ENCODE measurements at regions not wholly inside any gene's neighbourhood (a gene's known extent, or its start where the extent isn't known, plus 50 kb on each side); places are given as distances from the start of the nearest gene placed in this dataset.

DNA sequence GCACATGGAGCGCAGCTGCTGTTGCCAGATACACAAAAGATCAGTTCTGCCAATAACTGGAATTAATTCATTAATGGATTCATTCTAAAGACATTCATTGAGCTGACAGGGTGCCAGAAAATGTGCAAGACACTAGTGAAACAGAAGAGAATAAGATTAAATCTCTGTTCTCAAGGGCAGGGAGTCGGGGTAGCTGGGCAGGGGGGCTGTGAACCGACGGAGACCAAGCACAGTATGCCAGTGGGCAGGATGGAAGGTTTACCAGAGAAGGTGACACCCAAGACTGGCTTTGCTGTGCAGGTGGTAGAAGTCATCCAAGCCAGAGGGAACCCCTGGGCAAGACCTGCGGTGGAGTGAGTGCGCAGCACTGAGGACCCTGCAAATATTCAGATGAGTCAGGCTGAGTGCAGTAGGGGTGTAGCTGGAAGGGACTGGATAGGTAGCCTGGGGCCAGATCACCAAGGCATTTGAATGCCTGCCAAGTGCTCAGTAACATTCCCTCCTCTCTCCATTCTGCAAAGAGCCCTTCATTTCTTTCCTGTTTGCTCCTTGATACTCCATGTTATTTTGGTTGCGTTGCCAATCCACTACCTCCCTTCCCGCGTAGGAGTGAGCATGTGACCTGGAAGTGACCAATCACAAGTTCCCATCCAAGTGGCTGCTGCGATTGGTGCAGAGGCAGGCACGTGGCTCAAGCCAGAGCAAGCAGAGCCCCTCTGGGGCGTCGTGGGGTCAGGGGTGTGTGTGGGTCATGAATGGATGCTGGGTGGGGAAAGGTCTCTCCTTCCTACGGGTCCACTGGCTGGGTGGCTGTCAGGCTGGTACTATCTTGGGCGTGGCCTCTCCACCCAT is 413.1 kb downstream of the PTPRU start:
- no peak for DNase-seq

DNA sequence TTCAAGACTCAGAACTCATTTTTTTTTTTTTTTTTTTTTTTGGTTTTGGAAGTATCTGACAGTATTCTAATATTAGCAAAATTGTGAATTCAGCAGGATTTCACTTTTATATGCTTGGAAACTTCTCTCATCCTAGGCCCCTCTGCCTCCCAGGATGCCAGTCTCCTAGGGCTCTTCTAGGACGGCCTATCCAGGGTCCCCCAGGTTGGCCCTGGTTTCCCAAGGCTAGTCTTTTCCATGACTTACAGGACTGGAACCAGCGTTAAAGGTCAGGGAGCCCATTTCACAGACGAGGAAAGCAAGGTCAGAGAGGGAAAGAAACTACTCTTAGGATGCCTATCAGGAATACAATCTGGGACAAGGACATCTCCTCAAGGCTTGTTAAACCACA is 412.5 kb downstream of the PTPRU start:
- no peak for DNase-seq

DNA sequence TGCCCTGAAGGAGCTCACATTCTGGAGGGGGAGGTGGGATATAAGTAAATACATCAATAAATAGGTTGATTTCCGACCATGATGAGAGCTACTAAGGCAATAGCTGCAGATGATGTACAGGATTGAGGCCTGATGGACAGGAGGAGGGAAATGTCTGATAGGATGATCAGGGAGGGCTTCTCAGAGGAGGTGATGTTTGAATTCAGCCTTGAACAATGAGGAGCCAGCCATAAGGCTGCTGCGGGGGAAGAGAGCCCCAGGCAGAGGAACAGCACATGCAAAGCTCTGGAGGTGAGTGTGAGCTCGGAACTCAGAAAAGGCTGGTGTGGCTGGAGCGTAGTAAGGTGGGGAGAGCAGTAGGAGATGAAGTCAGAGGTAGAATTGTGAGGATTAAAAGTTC is 411.7 kb downstream of the PTPRU start:
- no peak for DNase-seq

DNA sequence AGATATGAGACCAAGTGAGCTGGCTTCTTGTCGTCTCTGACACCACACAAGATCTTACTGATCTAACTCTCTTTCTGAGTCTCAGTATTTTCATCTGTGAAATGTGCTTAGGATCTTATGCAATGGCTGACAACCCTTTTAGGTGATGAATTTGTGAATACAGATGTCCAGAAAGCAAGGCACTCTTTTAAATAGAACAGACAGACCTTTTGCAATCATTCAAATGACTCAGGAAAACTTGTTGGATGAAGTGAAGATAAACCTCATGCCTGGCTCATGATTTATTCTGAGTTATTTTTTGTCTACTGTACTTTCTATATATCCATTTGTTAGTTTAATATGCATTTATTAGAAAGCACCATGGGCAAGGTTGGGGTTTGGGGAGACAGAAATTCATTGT is 411.3 kb downstream of the PTPRU start:
- no peak for DNase-seq

DNA sequence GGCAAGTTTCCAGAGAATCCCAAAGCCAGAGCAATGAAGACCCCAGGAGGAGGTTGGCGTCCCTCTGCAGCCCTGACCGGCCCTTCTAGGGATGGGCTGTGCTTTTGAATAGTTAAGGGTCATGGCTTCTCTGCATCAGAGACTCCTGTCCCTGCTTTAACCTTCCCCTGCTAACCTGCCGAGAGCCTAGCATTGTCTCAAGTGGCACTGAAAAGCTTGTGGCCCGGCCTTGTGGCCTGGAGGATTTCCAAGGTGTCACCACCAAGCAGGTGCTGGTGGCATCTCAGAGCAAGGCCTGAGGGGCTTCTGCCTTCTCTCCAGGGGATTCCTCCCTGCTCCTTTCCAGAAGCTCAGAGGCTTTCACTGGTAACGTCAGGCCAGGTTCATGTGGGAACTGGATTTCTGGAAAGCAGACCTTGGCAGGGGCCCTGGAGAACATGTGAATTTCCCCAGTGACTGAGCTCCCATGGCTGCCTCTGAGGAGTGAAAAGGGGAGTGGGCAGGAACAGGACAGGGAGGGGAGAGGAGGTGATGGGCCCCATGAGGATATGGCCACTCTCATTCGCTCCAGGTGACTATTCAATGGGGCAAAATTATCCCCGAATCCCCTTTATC is 409.9 kb downstream of the PTPRU start:
- no peak for DNase-seq

DNA sequence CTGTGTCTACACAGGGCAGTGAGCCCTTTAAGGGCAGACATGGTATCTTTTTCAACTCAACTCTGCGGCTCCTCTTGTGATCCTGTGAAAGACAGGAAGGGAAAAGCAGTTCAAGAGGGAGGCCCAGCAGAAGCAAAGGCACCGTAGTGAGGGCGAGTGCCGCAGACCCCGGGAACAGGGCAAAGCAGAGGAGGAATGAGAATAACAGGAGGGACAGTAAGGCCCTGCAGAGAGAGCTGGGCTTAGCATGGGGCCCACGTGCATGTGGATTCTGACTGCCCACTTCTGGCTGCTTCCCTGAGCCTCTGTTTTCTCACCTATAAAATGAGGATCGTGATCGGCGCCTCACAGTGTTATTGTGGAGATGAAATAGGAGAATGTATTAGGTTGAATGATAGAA is 409.3 kb downstream of the PTPRU start:
- no peak for DNase-seq

DNA sequence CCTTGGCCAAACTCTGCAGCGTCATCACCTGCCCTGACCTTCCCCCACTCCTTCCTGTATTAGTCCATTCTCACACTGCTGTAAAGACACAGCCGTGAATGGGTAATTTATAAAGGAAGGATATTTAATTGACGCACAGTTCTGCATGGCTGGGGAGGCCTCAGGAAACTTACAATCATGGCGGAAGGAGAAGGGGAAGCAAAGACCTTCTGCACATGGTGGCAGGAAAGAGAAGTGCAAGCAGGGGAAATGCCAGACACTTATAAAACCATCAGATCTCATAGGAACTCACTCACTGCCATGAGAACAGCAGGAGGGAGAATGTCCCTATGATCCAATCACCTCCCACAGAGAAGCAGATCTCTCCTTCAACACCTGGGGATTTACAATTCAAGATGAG is 408.5 kb downstream of the PTPRU start:
- no peak for DNase-seq

DNA sequence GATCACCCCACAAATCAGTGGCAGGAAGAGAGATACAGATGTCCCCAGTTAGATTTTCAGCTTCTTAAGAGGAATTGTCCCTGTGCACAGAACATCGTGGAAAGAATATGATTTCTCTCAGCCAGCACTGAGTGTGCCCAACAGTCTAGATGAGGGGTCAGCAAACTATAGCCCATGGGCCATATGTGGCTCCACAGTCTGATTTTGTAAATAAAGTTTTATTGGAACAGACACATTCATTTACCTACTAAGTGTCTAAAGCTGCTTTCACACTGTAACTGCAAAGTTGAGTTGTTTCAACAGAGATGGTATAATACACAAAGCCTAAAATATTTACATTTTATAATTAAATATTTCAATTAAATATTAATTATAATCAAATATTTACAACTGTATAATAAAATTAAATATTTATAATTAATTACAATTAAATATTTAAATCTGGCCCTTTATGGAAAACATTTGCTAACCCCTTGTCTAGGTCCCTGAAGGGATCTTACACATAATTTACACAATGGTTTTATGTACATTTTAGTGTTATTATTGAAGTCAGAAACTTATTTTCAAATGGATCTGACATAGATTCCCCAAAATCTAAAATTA is 407.6 kb downstream of the PTPRU start:
- no peak for DNase-seq

DNA sequence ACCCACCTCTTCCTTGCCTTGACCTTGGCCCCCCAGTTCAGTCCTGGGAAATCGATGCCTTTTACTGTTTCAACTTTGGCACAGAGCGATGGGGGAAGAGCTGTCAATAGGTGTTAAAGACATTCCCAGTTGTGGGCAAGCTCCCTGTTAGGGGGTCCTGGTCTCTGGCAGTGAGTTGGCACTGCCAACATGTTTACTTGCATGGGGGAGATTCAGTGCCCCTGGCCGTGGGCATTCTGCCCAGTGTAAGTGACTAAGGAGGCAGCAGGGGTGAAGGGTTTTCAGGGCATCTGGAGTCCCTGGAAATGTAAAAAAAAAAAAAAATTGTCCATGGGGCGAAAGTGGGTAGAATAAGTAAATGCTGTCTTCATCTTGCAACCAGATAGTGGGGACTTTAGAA is 407.0 kb downstream of the PTPRU start:
- no peak for DNase-seq

DNA sequence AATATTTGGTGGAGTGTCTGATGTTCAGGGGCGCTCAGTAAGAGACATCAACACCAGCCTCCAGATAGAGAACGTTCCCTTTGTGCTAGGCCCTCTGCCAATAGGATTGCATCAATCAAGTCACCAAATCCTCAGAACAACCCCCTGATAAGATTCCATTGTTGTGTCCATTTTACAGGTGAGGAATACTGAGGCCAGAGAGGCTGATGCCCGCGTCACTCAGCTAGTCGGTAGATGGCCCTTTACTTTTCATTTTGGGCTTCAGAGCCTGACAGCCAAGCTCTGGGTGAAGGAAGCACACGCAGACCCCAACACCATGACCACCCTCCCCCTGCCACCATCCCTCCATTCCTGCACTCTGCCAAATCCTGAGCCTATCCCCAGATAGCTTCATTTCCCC is 406.2 kb downstream of the PTPRU start:
- no peak for DNase-seq

DNA sequence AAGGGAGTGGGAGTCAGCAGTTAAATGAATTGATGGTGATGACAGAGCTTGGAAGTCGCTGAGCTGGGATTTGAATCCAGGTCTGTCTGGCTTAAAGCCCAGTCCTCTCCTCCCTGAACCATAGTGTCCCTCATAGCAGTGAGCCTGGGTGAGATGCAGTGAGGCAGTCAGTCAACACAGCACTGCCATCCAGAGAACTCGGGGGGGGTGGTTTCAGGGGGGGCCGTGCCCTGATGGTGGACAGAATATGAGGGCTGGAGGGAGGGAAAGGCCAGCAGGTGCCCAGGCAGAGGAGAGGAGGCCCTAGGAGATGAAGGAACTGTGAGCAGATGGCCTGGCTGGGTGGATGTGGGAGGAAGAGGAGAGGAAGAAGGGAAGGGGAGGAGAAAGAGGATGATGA is 405.6 kb downstream of the PTPRU start:
- DNase-seq, result no peak

DNA sequence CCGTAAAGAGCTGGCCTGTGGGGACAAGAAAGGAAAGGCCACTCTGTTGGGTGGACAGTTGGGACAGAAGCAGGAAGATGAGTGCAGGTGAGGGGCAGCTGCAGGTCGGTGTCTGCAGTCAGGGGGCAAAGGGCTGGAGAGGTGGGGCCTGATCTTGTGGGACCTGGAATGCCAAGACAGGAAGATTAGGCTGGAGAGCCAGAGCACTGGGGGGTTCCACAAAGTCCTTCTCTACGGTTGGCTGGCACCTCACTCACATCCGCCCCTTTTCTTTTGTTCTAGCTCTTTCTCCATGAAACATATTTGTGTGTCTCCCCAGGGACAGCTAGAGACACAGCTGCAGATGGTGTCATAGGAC is 404.1 kb downstream of the PTPRU start:
- no peak for DNase-seq

DNA sequence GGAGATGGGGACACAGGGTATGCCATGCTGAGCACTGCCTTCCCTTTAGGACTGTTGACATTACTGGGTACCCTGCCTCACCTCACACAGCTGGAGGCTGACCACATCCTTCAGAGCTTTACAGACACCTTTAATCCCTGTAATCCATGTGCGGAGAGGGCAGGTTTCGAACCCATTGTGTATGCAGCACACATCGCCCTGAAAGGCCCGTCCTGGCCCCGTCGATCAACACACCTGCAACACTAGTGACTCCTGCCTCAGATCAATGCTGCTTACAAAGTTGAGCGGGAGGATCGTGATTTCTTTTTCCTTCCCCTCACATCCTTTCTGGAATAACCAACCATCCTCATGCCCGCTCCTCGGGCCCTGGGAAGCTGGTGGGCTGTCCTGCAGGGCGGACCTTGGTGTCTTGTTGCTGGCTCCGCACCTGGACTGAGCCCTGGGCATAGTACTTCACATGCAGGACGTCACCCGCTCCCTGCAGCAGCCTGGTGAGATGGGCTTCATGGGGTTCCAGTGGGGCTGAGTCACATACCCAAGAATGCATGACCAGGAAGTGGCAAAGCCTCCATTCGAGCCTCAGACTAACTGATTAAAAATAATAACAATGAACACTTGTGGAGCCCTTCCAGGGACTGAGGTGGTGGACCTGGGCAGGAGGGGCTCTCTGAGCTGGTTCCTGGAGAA is 403.6 kb downstream of the PTPRU start:
- DNase-seq, result no peak

DNA sequence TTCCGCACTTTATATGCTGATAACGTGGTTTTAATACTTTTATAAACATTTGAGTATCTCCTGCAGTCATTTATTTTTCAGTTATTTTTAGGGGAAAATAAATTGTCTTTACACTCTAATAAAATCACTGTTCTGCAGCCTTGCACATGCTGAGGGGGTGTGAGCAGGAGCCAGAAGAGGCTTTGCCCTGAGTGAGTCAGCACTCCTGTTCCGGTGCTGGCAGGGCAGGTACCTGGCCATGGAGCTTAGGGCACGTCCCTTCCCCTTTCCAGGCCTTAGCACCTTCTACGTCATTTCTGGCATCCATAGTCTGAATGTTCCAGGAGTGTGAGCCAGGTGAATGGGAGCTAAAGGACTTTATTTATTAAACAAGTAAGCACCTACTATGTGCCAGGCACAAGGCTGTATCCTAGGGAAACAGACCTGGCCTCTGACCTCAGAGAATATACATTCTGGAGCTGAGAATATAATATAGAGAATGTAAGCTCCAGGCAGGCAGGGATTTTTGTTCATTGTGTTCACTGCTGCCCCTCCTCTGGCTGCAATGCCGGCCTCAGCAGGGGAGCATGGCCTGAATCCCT is 402.9 kb downstream of the PTPRU start:
- no peak for DNase-seq

DNA sequence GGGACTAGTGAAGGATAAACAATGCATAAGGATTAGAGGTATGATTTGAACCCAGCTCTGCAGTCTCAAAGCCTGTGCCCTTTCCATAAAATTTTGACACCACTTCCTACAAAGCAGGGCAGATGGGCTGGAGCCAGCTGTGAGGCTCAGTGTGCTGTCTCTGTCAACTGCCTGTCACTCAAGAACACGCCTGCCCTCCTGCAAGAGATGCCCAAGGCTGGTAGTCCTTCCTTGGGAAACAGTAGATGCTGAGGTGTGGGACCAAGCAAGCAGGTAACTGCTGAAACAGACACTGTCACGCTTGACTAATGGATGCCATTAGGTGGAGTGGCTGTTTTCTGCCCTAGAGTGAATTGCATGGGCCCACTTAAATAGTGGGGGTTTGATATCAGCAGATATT is 402.0 kb downstream of the PTPRU start:
- no peak for DNase-seq

DNA sequence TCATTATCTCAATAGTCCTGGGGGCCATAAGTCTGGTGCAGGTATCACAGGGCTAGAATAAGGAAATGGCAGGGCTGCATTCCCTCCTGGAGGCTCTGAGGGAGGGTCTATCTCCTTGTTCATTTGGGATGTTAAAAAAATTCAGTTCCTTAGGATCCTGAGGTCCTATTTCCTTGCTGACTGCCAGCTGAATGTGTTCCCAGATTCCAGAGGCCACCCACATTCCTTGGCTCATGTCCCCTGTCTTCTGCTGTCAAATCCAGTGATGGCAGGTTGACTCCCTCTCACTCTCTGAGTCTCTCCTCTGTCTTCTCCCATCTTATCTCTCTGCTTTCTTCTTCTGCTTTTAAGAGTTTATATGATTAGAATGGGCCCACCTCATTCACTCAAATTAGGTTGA is 400.6 kb downstream of the PTPRU start:
- no peak for DNase-seq

DNA sequence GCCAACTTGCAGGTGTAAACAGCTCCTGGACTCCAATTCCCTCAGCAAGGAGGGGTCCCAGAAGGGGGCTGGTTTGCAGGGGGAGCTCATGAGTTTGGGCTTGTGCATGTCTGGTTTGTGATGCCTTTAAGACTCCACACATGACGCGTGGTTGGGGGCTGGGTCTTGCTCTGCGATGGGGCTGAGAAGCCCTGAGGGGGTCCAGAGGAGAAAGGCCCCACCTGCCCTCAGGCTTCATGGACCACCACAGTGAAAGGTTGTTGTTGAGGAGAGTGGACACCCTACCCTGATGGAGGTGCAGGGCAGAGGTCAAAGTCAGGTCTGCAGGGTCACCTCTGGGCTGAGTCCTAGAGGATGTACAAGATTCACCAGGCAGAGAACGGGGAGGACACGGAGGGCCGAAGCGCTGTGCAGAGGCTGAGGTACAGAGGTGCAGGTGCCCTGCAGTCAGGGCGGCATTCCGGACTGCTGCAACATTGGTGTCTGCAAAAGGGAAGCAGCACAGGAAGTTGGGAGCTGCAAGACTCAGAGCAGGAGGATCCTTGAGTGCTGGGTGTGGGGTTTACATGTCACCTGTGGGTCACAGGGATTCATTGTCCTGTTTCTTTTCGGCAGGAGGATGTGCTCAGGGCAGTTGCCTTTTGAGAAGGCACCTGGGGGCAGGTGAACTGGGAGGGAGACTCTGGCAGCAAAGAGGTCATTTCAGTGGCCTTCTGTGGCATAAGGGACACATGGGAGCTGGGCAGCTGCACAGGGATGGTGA is 399.4 kb downstream of the PTPRU start:
- DNase-seq, result no peak

DNA sequence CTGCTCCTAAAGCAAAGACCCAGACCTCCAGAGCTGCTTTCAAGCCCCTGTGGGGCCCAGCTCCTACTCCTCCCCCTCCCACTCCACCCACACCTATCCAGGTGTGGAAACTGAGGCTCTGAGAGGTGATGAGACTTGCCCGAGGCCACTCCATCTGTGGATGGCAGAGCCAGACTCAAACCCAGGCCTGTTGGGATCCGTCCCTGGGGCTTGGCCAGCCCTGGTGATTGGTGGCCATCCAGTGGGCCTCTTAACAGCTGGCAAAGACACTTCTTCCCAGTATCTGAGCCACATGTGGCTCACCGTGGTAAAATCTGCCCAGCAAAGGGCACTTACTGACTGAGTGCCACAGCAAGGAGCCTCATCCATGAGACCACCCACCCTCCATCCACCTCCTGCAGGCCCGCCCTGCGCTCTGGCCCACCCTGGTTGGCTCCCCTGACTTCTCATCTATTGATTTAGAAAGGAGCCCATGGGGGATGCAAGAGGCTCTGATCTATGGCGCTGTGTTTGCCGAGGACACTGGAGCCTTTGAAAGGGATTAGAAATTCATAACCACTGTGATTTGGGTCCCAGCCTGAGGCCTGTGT is 398.5 kb downstream of the PTPRU start:
- no peak for DNase-seq

DNA sequence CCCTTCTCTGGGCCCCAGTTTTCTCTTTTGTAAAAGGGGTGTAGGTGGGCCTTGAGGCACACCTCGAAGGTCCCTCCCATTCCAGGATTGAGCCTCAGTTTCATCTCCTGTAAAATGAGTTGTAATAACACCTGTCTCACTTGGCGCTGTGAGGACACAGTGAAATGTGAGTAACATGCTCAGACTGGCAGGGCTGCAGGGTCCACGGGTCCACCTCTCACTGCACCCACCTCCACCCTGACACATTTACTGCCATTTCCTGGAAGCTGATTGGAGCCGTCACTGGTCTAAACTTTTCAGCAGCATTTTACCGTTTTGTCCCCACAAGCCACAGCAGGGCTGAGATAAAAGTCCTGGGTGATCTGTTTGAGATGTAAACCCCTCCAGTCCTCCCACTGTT is 398.0 kb downstream of the PTPRU start:
- no peak for DNase-seq

DNA sequence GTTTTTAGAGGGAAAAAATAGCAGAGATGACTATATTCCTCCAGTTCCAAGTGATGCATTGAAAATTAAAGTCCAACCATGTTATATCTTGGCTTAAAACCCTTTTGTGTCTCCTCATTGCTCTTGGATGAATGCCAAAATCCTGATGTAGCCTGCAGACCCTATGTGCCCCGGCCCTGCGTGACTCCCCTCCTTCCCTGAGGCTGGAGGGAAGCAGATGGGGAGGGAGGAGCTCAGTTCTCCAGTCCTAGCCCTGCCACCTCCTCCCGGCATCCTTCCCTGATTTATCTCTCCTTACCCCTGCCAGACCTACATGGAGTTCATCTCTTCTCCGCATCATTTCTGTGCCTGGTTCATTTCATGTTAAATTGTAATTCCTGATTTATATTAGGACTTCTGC is 397.4 kb downstream of the PTPRU start:
- peak; percentile 13 to 26 for DNase-seq

All from right lung (tissue), 2 donors.